Suppressor macrophage (primary cell): ENCODE measurements at regions not wholly inside any gene's neighbourhood (a gene's known extent, or its start where the extent isn't known, plus 50 kb on each side); places are given as distances from the start of the nearest gene placed in this dataset.
A peak's percentile ranks its signal among the peaks of the same experiment; 100 is the strongest.

ENCODE experiments used
- DNase-seq, 4 experiments: peaks; one replicate each; pipeline ENCODE4 v3.0.0-alpha.2; 2020 to 2022

DNA sequence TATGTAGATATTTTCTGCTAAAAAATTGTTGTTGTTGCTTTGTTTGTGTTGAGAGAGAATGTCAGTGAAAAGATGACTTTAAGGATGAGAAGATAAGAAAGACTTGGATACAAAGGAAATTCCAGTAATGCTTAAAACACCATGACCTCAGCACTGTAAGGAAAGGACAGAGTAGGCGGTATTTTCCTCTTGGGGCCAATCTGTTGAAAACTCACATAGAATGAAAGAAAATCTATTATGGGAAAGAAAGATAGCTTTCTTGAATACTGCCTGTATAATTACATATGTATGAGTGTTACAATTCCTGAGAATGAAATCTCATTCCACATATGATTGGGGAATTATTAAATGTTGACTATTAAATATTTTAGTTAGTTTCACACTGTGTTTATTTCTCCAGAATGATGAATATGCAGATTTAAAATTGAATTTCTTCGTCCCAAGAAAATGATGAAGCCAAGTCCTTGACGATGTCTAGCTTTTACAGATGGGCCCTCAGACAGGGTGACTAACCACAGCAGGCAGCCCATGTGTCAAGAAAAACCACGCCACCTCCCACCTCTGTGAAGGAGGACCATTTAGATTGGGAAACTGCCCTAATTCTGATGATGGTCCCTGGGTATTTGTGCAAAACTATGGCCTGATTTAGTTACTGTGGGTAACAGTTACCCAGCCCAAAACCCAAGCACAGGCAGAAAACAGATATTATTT is 49.7 kb upstream of the LMO4 start:
- DNase-seq = peak in 3 of 4 experiments; percentile 15 to 41 (median 15)
